Endothelial cell of umbilical vein (primary cell): ENCODE measurements at regions not wholly inside any gene's neighbourhood (a gene's known extent, or its start where the extent isn't known, plus 50 kb on each side); places are given as distances from the start of the nearest gene placed in this dataset.
A peak's percentile ranks its signal among the peaks of the same experiment; 100 is the strongest.

Source experiments
- BruUV-seq: library from RNA; stranded (reverse); fragments of 400-500 nt; replicated peaks from 2 replicates; lab custom pipeline; 2021; lab: Mats Ljungman, UMichigan
- CTCF ChIA-PET: fragments of 300-600, 350-600 bp; sonication (Branson Sonifier 250); formaldehyde crosslinking; loops from one replicate; lab custom pipeline; 2021; ENCODE audit warnings: antibody characterized with exemption, inconsistent platforms; lab: Charles Lee
- POLR2A ChIA-PET: fragments of 300-600, 350-600 bp; sonication (Branson Sonifier 250); formaldehyde crosslinking; loops from one replicate; lab custom pipeline; 2021; ENCODE audit warnings: antibody characterized with exemption, inconsistent platforms; lab: Charles Lee
- DNase-seq: peaks from one replicate; pipeline ENCODE4 v3.0.0-alpha.2; 2011; ENCODE audit warnings: low read depth, low spot score
- FAIRE-seq: peaks from 2 replicates; lab custom pipeline; 2011; peaks lifted over from hg19 to GRCh38; lab: Jason Lieb, UNC
- H2AFZ ChIP-seq: 2 replicates; pipeline ENCODE4 v1.6.0; 2012; ENCODE audit warnings: low read depth, low read length, control low read depth, inconsistent platforms
- H3K27ac ChIP-seq: 2 replicates; pipeline ENCODE4 v1.5.1; 2011; ENCODE audit warnings: low read depth, mild to moderate bottlenecking, control low read depth, low read length, moderate library complexity; ENCODE audit not compliant: insufficient read depth
- H3K27me3 ChIP-seq, 2 experiments: 2 replicates each; pipeline versions ENCODE4 v1.6.0 to v1.6.1; 2011; ENCODE audit warnings: low read length in 2 of 2, mixed read lengths in 1 of 2; ENCODE audit not compliant: control insufficient read depth in 2 of 2, insufficient read depth in 2 of 2
- H3K36me3 ChIP-seq, 2 experiments: 2 replicates in 1 of 2; 3 replicates in 1 of 2; pipeline ENCODE4 v1.5.1; 2011; ENCODE audit warnings: low read length in 2 of 2, mild to moderate bottlenecking in 1 of 2, moderate library complexity in 1 of 2; ENCODE audit not compliant: control insufficient read depth in 2 of 2, insufficient read depth in 2 of 2; ENCODE audit errors: extremely low read depth in 1 of 2
- H3K4me1 ChIP-seq: 3 replicates; pipeline ENCODE4 v1.5.1; 2011; ENCODE audit warnings: mild to moderate bottlenecking, low read length; ENCODE audit not compliant: control insufficient read depth, insufficient read depth; ENCODE audit errors: extremely low read depth
- H3K4me2 ChIP-seq: 2 replicates; pipeline ENCODE4 v1.6.1; 2011; ENCODE audit warnings: low read length, control low read depth, mixed read lengths; ENCODE audit not compliant: insufficient read depth
- H3K4me3 ChIP-seq, 3 experiments: fragments of 200-600 bp in 1 of 3; sonication (generic), shearing (Covaris generic) in 1 of 3; replicated peaks in 1 of 3; 2 replicates each; pipeline ENCODE4 v1.5.1; 2011 to 2016; ENCODE audit warnings: control low read depth in 3 of 3, low read length in 3 of 3, mild to moderate bottlenecking in 2 of 3, inconsistent platforms in 1 of 3, low read depth in 1 of 3, moderate library complexity in 1 of 3; ENCODE audit not compliant: insufficient read depth in 1 of 3
- H3K79me2 ChIP-seq: 2 replicates; pipeline ENCODE4 v1.6.0; 2012; ENCODE audit warnings: low read length, inconsistent platforms; ENCODE audit not compliant: control insufficient read depth, insufficient read depth
- H3K9ac ChIP-seq: replicated peaks from 2 replicates; pipeline ENCODE3; 2011; ENCODE audit warnings: low read length, control low read depth; ENCODE audit not compliant: insufficient read depth; ENCODE audit errors: extremely low read depth
- H3K9me1 ChIP-seq: replicated peaks from 3 replicates; pipeline ENCODE4 v1.6.0; 2011; ENCODE audit warnings: mild to moderate bottlenecking, low read length; ENCODE audit not compliant: control insufficient read depth, insufficient read depth; ENCODE audit errors: extremely low read depth
- H3K9me3 ChIP-seq: replicated peaks from 2 replicates; pipeline ENCODE4 v1.5.1; 2012; ENCODE audit warnings: low read length, inconsistent platforms; ENCODE audit not compliant: control insufficient read depth, insufficient read depth
- H4K20me1 ChIP-seq: replicated peaks from 2 replicates; pipeline ENCODE3; 2011; ENCODE audit warnings: mild to moderate bottlenecking, low read length; ENCODE audit not compliant: control insufficient read depth, insufficient read depth; ENCODE audit errors: extremely low read depth
- CTCF ChIP-seq, 2 donors: IDR thresholded peaks; 1 replicate in 1 of 2; 2 replicates in 1 of 2; pipeline ENCODE4 v1.5.1; 2011; ENCODE audit warnings: low read length in 2 of 2, mild to moderate bottlenecking in 2 of 2, moderate library complexity in 2 of 2, control low read depth in 1 of 2, inconsistent platforms in 1 of 2, low read depth in 1 of 2; ENCODE audit not compliant: insufficient read depth in 1 of 2; ENCODE audit errors: extremely low read depth in 1 of 2
- EZH2 ChIP-seq: IDR thresholded peaks from 2 replicates; pipeline ENCODE4 v1.6.1; 2012; ENCODE audit warnings: borderline replicate concordance, low read depth, mild to moderate bottlenecking, moderate library complexity, low read length, inconsistent platforms; ENCODE audit not compliant: severe bottlenecking
- FOS ChIP-seq: IDR thresholded peaks from 2 replicates; pipeline ENCODE4 v1.6.1; 2011; ENCODE audit warnings: mild to moderate bottlenecking, low read length, moderate library complexity, borderline replicate concordance; ENCODE audit not compliant: insufficient read depth
- GATA2 ChIP-seq: IDR thresholded peaks from 2 replicates; pipeline ENCODE4 v1.7.0; 2011; ENCODE audit warnings: low read depth, mild to moderate bottlenecking, moderate library complexity, mixed read lengths, low read length; ENCODE audit not compliant: insufficient read length, insufficient read depth
- JUN ChIP-seq: IDR thresholded peaks from 2 replicates; pipeline ENCODE4 v1.6.1; 2011; ENCODE audit warnings: borderline replicate concordance, low read depth; ENCODE audit not compliant: insufficient read length, insufficient read depth
- MAX ChIP-seq: IDR thresholded peaks from 2 replicates; pipeline ENCODE4 v1.6.1; 2011; ENCODE audit not compliant: insufficient read depth, insufficient read length
- MYC ChIP-seq: IDR thresholded peaks from one replicate; pipeline ENCODE4 v1.6.1; 2011; ENCODE audit warnings: mild to moderate bottlenecking, low read depth, low read length
- POLR2A ChIP-seq: IDR thresholded peaks from 2 replicates; pipeline ENCODE4 v1.6.1; 2012; ENCODE audit warnings: low read depth, mild to moderate bottlenecking, control low read depth, low read length
- POLR2AphosphoS5 ChIP-seq: IDR thresholded peaks from 2 replicates; pipeline ENCODE4 v1.6.1; 2012; ENCODE audit warnings: low read depth, mild to moderate bottlenecking, control low read depth, low read length, moderate library complexity; ENCODE audit not compliant: insufficient read depth
- dilution Hi-C: fragments of 300-500 bp; cut with MboI; formaldehyde crosslinking; loops from one replicate; pipeline ENCODE4 v1.15.0; 2019; ENCODE audit warnings: low sequenced_read_pairs; ENCODE audit not compliant: extremely low pct_ligation_motif_present
- intact Hi-C: fragments of 100-400 bp; cut with micrococcal nuclease; formaldehyde crosslinking; loops from one replicate; pipeline ENCODE4 v1.10.0; 2022

GRCh38 chr2:236945431-236946016 is 140.2 kb upstream of the COPS8 start:
- Histone ChIP-seq H4K20me1 (no peaks in the 10 kb centered on the region), H3K9me3 (no peaks in the 10 kb centered on the region), H3K79me2 (no peaks in the 10 kb centered on the region), H3K27me3 (no peaks in the 10 kb centered on the region), H2AFZ (no peak overlapping the region), H3K4me1 (peaks cover 11% of the 10 kb centered on the region), H3K9ac (no peak overlapping the region), H3K36me3 (no peaks in the 10 kb centered on the region), H3K27ac (no peak overlapping the region), H3K4me3 (no peak overlapping the region), H3K9me1 (no peaks in the 10 kb centered on the region), H3K4me2 (no peak overlapping the region)
- intact Hi-C loops (loop anchor here (2.0 to 5.0 kb wide), 4 partner anchors 52 to 369 kb away; no protein-coding TSS in a partner anchor), dilution Hi-C loops (no loop called here)
- TF ChIP-seq MYC: no peak
- no peak for TF ChIP-seq JUN
- TF ChIP-seq CTCF (IDR thresholded peaks at IDR 0.05; ENCODE audit: extremely low read depth in 1 of 2, insufficient read depth in 1 of 2, low read depth in 1 of 2, low read length in 2 of 2): no peak
- TF ChIP-seq EZH2: no peak
- no peak for TF ChIP-seq POLR2AphosphoS5
- TF ChIP-seq FOS: no peak
- no peak for TF ChIP-seq POLR2A
- no peak for TF ChIP-seq MAX
- TF ChIP-seq GATA2: no peak
- ChIA-PET CTCF (interaction anchor here (1.1 to 2.4 kb wide), 2 partner anchors 10 to 24 kb away, joined by 3 to 7 read pairs; no protein-coding TSS in a partner anchor), POLR2A (no interaction called here)
- peak; percentile 46 for FAIRE-seq
- BruUV-seq: no TSS peak
- peak; percentile 47 for DNase-seq
